Lower lobe of right lung (tissue), 2 donors: ENCODE measurements at regions not wholly inside any gene's neighbourhood (a gene's known extent, or its start where the extent isn't known, plus 50 kb on each side); places are given as distances from the start of the nearest gene placed in this dataset.

Source experiments
- ATAC-seq, 2 donors: fragments of 200-7000 bp; cut with Tn5 transposase; one replicate each; pipeline ENCODE4 v1.9.1; 2020 to 2022; ENCODE audit warnings: mild to moderate bottlenecking in 2 of 2, moderate library complexity in 2 of 2
- DNase-seq: peaks from one replicate; pipeline ENCODE4 v3.0.0-alpha.2; 2020
- H3K27ac ChIP-seq: fragments of 200-600 bp; one replicate; pipeline ENCODE4 v1.8.0; 2022
- H3K27me3 ChIP-seq: fragments of 200-600 bp; one replicate; pipeline ENCODE4 v1.8.0; 2022; ENCODE audit warnings: low read depth
- H3K36me3 ChIP-seq: fragments of 200-600 bp; one replicate; pipeline ENCODE4 v1.8.0; 2022; ENCODE audit warnings: mild to moderate bottlenecking
- H3K4me1 ChIP-seq: fragments of 200-600 bp; one replicate; pipeline ENCODE4 v1.8.0; 2022
- H3K4me3 ChIP-seq: fragments of 200-600 bp; one replicate; pipeline ENCODE4 v1.8.0; 2022; ENCODE audit warnings: mild to moderate bottlenecking
- H3K9me3 ChIP-seq: fragments of 200-600 bp; one replicate; pipeline ENCODE4 v1.8.0; 2022
- CTCF ChIP-seq: fragments of 200-600 bp; IDR thresholded peaks from one replicate; pipeline ENCODE4 v1.8.0; 2022; ENCODE audit warnings: antibody characterized with exemption, mild to moderate bottlenecking
- intact Hi-C: fragments of 100-400 bp; cut with DNase I; formaldehyde crosslinking; loops from one replicate; pipeline ENCODE4 v1.11.0; 2022
- donor health status: DM: no; HTN: yes; CAD: no; lungs with severe emphysema.

GRCh38 chr1:99176753-99177152 is 87.5 kb upstream of the PLPPR4 start:
- no peak for TF ChIP-seq CTCF
- Histone ChIP-seq H3K27ac (no peak overlapping the region), H3K27me3 (no peaks in the 10 kb centered on the region), H3K9me3 (no peaks in the 10 kb centered on the region), H3K4me3 (no peak overlapping the region), H3K4me1 (no peaks in the 10 kb centered on the region), H3K36me3 (no peaks in the 10 kb centered on the region)
- DNase-seq = no peak
- ATAC-seq = no peak
- intact Hi-C loops = no loop called here

GRCh38 chr1:99177465-99177864 is 86.8 kb upstream of the PLPPR4 start:
- no peak for DNase-seq
- Histone ChIP-seq H3K4me1 (no peaks in the 10 kb centered on the region), H3K4me3 (no peak overlapping the region), H3K27ac (no peak overlapping the region), H3K36me3 (no peaks in the 10 kb centered on the region), H3K27me3 (no peaks in the 10 kb centered on the region), H3K9me3 (no peaks in the 10 kb centered on the region)
- TF ChIP-seq CTCF = no peak
- intact Hi-C loops = no loop called here
- no peak for ATAC-seq

DNA sequence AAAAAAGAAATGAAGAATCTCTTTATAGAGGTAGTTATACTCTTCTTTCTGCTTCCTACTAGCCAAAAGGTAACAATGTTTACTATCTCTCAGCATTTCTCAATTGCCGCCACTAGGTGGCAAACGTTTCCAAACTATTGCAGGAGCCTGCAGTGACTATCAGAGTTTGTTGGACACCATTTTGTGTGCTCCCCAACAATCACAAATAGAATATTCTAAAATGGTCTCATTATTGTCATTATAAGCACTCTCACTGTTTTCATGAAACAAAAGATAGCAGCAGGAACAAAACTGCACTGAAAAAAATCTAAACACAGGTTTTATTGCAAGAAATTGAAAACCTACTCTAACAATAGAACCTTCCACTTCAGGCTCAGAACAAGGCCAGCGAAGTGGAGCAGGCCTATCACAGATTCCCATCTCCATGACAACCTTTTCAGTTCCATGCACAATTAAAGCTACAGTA is 83.9 kb upstream of the PLPPR4 start:
- Histone ChIP-seq H3K27me3 (no peaks in the 10 kb centered on the region), H3K4me1 (no peaks in the 10 kb centered on the region), H3K27ac (no peak overlapping the region), H3K36me3 (no peaks in the 10 kb centered on the region), H3K9me3 (no peaks in the 10 kb centered on the region), H3K4me3 (no peak overlapping the region)
- DNase-seq (no peak), ATAC-seq (peak; percentile 83 to 95)
- peak; percentile 74 for TF ChIP-seq CTCF
- intact Hi-C loops = loop anchor here (5.0 kb wide), 1 partner anchor 302 kb away; no protein-coding TSS in a partner anchor

DNA sequence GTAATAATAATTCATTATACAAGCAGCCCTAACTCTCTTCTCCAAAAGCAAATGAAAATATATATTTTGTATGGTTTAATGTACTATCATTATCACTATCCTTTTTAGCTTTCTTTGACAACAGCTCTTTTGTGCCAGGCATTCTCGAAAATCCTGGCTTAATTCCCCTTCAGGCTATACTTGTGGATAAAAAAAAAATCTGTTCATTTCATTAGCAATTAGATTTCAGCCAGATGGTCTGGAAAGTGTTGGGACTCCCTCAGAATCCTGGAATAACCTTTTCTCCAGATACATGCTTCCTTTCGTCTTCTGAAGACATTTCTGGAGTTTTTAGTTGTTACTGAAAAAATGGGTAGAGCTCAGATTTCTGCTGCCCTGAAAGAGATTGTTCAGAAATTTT is 83.4 kb upstream of the PLPPR4 start:
- intact Hi-C loops = loop anchor here (5.0 kb wide), 1 partner anchor 301 kb away; no protein-coding TSS in a partner anchor
- Histone ChIP-seq H3K36me3 (no peaks in the 10 kb centered on the region), H3K27ac (no peak overlapping the region), H3K4me3 (no peak overlapping the region), H3K9me3 (no peaks in the 10 kb centered on the region), H3K4me1 (no peaks in the 10 kb centered on the region), H3K27me3 (no peaks in the 10 kb centered on the region)
- no peak for ATAC-seq
- DNase-seq = no peak
- TF ChIP-seq CTCF = no peak

DNA sequence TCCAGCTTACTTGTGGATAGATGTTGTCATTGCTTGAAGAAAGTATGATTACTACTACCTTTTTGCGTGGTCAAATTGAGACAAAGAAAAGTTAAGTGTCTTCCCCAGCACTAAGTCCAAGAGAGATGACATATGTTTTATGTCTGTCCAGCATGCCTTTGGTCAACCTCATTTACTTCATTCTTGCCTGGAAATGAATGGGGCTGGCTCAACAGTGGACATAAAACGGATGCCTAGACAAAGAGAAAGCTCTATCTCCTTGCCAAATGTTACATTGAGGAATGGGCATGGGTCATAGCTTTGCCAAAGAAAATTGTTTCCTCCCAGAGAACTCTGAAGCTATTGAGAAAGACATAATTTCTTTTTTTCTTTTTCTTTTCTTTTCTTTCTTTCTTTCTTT is 82.4 kb upstream of the PLPPR4 start:
- Histone ChIP-seq H3K27ac (no peak overlapping the region), H3K36me3 (no peaks in the 10 kb centered on the region), H3K4me3 (no peak overlapping the region), H3K4me1 (no peaks in the 10 kb centered on the region), H3K27me3 (no peaks in the 10 kb centered on the region), H3K9me3 (no peaks in the 10 kb centered on the region)
- intact Hi-C loops = loop anchor here (5.0 kb wide), 1 partner anchor 300 kb away; no protein-coding TSS in a partner anchor
- peak in 1 of 2 donors; percentile 27 for ATAC-seq
- no peak for TF ChIP-seq CTCF
- no peak for DNase-seq

GRCh38 chr1:99185196-99185595 is 79.1 kb upstream of the PLPPR4 start:
- Histone ChIP-seq H3K4me1 (no peaks in the 10 kb centered on the region), H3K4me3 (no peak overlapping the region), H3K36me3 (no peaks in the 10 kb centered on the region), H3K27me3 (no peaks in the 10 kb centered on the region), H3K9me3 (no peaks in the 10 kb centered on the region), H3K27ac (no peak overlapping the region)
- ATAC-seq = no peak
- DNase-seq = no peak
- TF ChIP-seq CTCF = no peak
- intact Hi-C loops = no loop called here
